SK-N-SH (cell line): ENCODE measurements at regions not wholly inside any gene's neighbourhood (a gene's known extent, or its start where the extent isn't known, plus 50 kb on each side); places are given as distances from the start of the nearest gene placed in this dataset.

Experiments
- CTCF ChIA-PET: fragments of 300-600, 350-600 bp; formaldehyde crosslinking; extraction: SDS; loops from one replicate; lab custom pipeline; 2021; lab: Yijun Ruan, JAX
- POLR2A ChIA-PET: fragments of 350-600 bp; sonication (Branson Sonifier 250); formaldehyde crosslinking; extraction: SDS; loops from one replicate; lab custom pipeline; 2020; ENCODE audit warnings: antibody characterized with exemption, inconsistent platforms; lab: Yijun Ruan, JAX
- DNase-seq: peaks from one replicate; pipeline ENCODE4 v3.0.0; 2012
- H2AFZ ChIP-seq: fragments of 200-600 bp; sonication (generic); 2 replicates; pipeline ENCODE4 v1.8.1; 2016; ENCODE audit warnings: antibody characterized with exemption, mild to moderate bottlenecking, low read depth
- H3F3A ChIP-seq: fragments of 200-600 bp; sonication (generic); replicated peaks from 2 replicates; pipeline ENCODE3; 2016; ENCODE audit warnings: antibody characterized with exemption, mild to moderate bottlenecking; ENCODE audit not compliant: insufficient read depth
- H3K27ac ChIP-seq, 2 experiments: fragments of 200-500 bp in 1 of 2; fragments of 200-600 bp in 1 of 2; sonication (Bioruptor generic) in 1 of 2; sonication (generic), shearing (Covaris generic) in 1 of 2; 2 replicates each; pipeline versions ENCODE4 v1.5.1 to v1.6.1; 2014 to 2016; ENCODE audit warnings: low read depth in 2 of 2, inconsistent platforms in 1 of 2, low read length in 1 of 2, mild to moderate bottlenecking in 1 of 2, mixed read lengths in 1 of 2
- H3K27me3 ChIP-seq: fragments of 200-600 bp; sonication (generic), shearing (Covaris generic); 2 replicates; pipeline ENCODE4 v1.6.1; 2016; ENCODE audit warnings: mixed run types; ENCODE audit not compliant: insufficient read depth
- H3K36me3 ChIP-seq, 2 experiments: fragments of 200-500 bp in 1 of 2; fragments of 200-600 bp in 1 of 2; sonication (Bioruptor generic) in 1 of 2; sonication (generic) in 1 of 2; replicated peaks in 1 of 2; 2 replicates each; pipeline versions ENCODE3 to v1.5.1; 2014 to 2016; ENCODE audit warnings: low read length in 1 of 2, mild to moderate bottlenecking in 1 of 2; ENCODE audit not compliant: insufficient read depth in 2 of 2, control insufficient read depth in 1 of 2
- H3K4me1 ChIP-seq, 2 experiments: fragments of 200-500 bp in 1 of 2; fragments of 200-600 bp in 1 of 2; sonication (Bioruptor generic) in 1 of 2; sonication (generic), shearing (Covaris generic) in 1 of 2; 2 replicates each; pipeline versions ENCODE4 v1.5.1 to v1.6.1; 2014 to 2016; ENCODE audit warnings: low read depth in 1 of 2, low read length in 1 of 2, mixed run types in 1 of 2; ENCODE audit not compliant: insufficient read depth in 2 of 2, control insufficient read depth in 1 of 2
- H3K4me2 ChIP-seq: fragments of 200-600 bp; sonication (generic), shearing (Covaris generic); 2 replicates; pipeline ENCODE4 v1.6.1; 2017; ENCODE audit warnings: mixed run types
- H3K4me3 ChIP-seq, 2 experiments: fragments of 200-500 bp in 1 of 2; fragments of 200-600 bp in 1 of 2; sonication (Bioruptor generic) in 1 of 2; sonication (generic), shearing (Covaris generic) in 1 of 2; 2 replicates each; pipeline versions ENCODE4 v1.5.1 to v1.8.1; 2014 to 2016; ENCODE audit warnings: low read depth in 2 of 2, inconsistent platforms in 1 of 2, low read length in 1 of 2, mild to moderate bottlenecking in 1 of 2, mixed read lengths in 1 of 2, moderate library complexity in 1 of 2
- H3K79me2 ChIP-seq: fragments of 200-600 bp; sonication (generic); 2 replicates; pipeline ENCODE4 v1.8.1; 2017; ENCODE audit warnings: mild to moderate bottlenecking; ENCODE audit not compliant: insufficient read depth
- H3K9ac ChIP-seq: fragments of 200-600 bp; sonication (generic); 2 replicates; pipeline ENCODE4 v1.6.1; 2017; ENCODE audit warnings: mixed run types
- H3K9me2 ChIP-seq: fragments of 200-600 bp; sonication (generic); 2 replicates; pipeline ENCODE4 v1.6.1; 2017; ENCODE audit warnings: mixed run types
- H3K9me3 ChIP-seq: fragments of 200-600 bp; sonication (generic); 2 replicates; pipeline ENCODE4 v1.6.1; 2017; ENCODE audit warnings: mixed run types, mild to moderate bottlenecking, moderate library complexity
- H4K20me1 ChIP-seq: fragments of 200-600 bp; sonication (generic); 2 replicates; pipeline ENCODE4 v1.6.1; 2017; ENCODE audit warnings: mild to moderate bottlenecking, mixed run types; ENCODE audit not compliant: insufficient read depth
- CHD2 ChIP-seq: fragments of 150-350 bp; IDR thresholded peaks from 2 replicates; pipeline ENCODE4 v1.6.1; 2018; ENCODE audit warnings: low read length; ENCODE audit not compliant: partially characterized antibody
- EP300 ChIP-seq, 2 experiments: IDR thresholded peaks; 2 replicates each; pipeline versions ENCODE4 v1.4.0 to v1.6.1; 2012; ENCODE audit warnings: borderline replicate concordance in 1 of 2, low read depth in 1 of 2, low read length in 1 of 2
- EZH2phosphoT487 ChIP-seq: fragments of 200-600 bp; sonication (generic); IDR thresholded peaks from 2 replicates; pipeline ENCODE4 v1.6.1; 2017; ENCODE audit warnings: low read depth, mixed run types, mild to moderate bottlenecking, antibody characterized with exemption, moderate library complexity, borderline replicate concordance
- FOXJ3 ChIP-seq: sonication (generic); formaldehyde crosslinking; IDR thresholded peaks from 2 replicates; pipeline ENCODE4 v1.5.1; 2020; ENCODE audit warnings: mild to moderate bottlenecking, missing genetic modification reagents
- FOXM1 ChIP-seq: IDR thresholded peaks from 2 replicates; pipeline ENCODE4 v1.4.0; 2012; ENCODE audit warnings: low read depth, mild to moderate bottlenecking
- JUND ChIP-seq: IDR thresholded peaks from 2 replicates; pipeline ENCODE4 v1.4.0; 2012
- NFIC ChIP-seq: IDR thresholded peaks from 2 replicates; pipeline ENCODE4 v1.4.0; 2012; ENCODE audit warnings: borderline replicate concordance
- POLR2AphosphoS5 ChIP-seq: IDR thresholded peaks from 2 replicates; pipeline ENCODE4 v1.6.1; 2012; ENCODE audit warnings: low read depth, low read length
- RAD21 ChIP-seq: IDR thresholded peaks from 2 replicates; pipeline ENCODE4 v1.6.1; 2012; ENCODE audit warnings: mild to moderate bottlenecking, low read length
- RCOR1 ChIP-seq: fragments of 150-350 bp; IDR thresholded peaks from 2 replicates; pipeline ENCODE4 v1.6.1; 2017; ENCODE audit warnings: antibody characterized with exemption, low read length
- REST ChIP-seq: IDR thresholded peaks from 2 replicates; pipeline ENCODE4 v1.6.1; 2012; ENCODE audit warnings: mild to moderate bottlenecking, low read depth, low read length, moderate library complexity
- RFX5 ChIP-seq: IDR thresholded peaks from 2 replicates; pipeline ENCODE4 v1.6.1; 2012; ENCODE audit warnings: mild to moderate bottlenecking, improper control_type of control experiment, low read length
- SIN3A ChIP-seq: IDR thresholded peaks from 2 replicates; pipeline ENCODE4 v1.6.1; 2012; ENCODE audit warnings: low read depth, mild to moderate bottlenecking, low read length, moderate library complexity, borderline replicate concordance
- TEAD4 ChIP-seq: IDR thresholded peaks from 2 replicates; pipeline ENCODE4 v1.4.0; 2012; ENCODE audit warnings: mild to moderate bottlenecking, borderline replicate concordance; ENCODE audit not compliant: insufficient read depth
- USF2 ChIP-seq: fragments of 150-350 bp; IDR thresholded peaks from 2 replicates; pipeline ENCODE4 v1.6.1; 2017; ENCODE audit warnings: antibody characterized with exemption, low read length, low read depth, borderline replicate concordance
- YY1 ChIP-seq: IDR thresholded peaks from 2 replicates; pipeline ENCODE4 v1.4.0; 2012; ENCODE audit warnings: low read depth, mild to moderate bottlenecking
- WGBS: methylation state at CpG from one replicate; pipeline ENCODE4 v1.1.6; 2017; ENCODE audit warnings: low lambda C conversion rate; 5-methylcytosine and 5-hydroxymethylcytosine counted together

GRCh38 chr6:2608503-2608902 is 142.2 kb downstream of the MYLK4 start:
- CTCF ChIA-PET = interaction anchor here (0.9 kb wide), 1 partner anchor 25 kb away, joined by 3 read pairs; no protein-coding TSS in a partner anchor

More at GRCh38 chr6:2608503-2608902, 142.2 kb downstream of the MYLK4 start:
- 16% methylated on average over 4 of the region's 4 CpGs for WGBS
- Histone ChIP-seq H3K9ac (no peak overlapping the region), H3F3A (no peaks in the 10 kb centered on the region), H3K4me2 (no peak overlapping the region), H3K4me3 (no peak overlapping the region), H2AFZ (no peak overlapping the region), H3K79me2 (no peaks in the 10 kb centered on the region), H3K27ac (no peak overlapping the region), H3K27me3 (peaks cover 3% of the 10 kb centered on the region; the same call in 1 of the 2 replicates), H3K9me3 (no peaks in the 10 kb centered on the region), H3K36me3 (no peaks in the 10 kb centered on the region), H4K20me1 (no peaks in the 10 kb centered on the region), H3K9me2 (no peaks in the 10 kb centered on the region), H3K4me1 (no peaks in the 10 kb centered on the region)
- no peak for DNase-seq
- TF ChIP-seq CHD2 (no peak), YY1 (no peak), POLR2AphosphoS5 (no peak), EZH2phosphoT487 (no peak), RCOR1 (no peak), JUND (no peak), FOXJ3 (no peak), SIN3A (no peak), TEAD4 (no peak), NFIC (no peak), RFX5 (no peak), EP300 (IDR thresholded peaks at IDR 0.05; ENCODE audit: borderline replicate concordance in 1 of 2, low read depth in 1 of 2, low read length in 1 of 2) (no peak), RAD21 (no peak), USF2 (no peak), FOXM1 (no peak), REST (no peak)
- POLR2A ChIA-PET = no interaction called here
